GM12874 (cell line): ENCODE measurements at regions not wholly inside any gene's neighbourhood (a gene's known extent, or its start where the extent isn't known, plus 50 kb on each side); places are given as distances from the start of the nearest gene placed in this dataset.

ENCODE experiments used
- CTCF ChIP-seq: IDR thresholded peaks from 2 replicates; pipeline ENCODE4 v1.5.1; 2011; ENCODE audit warnings: low read depth, mild to moderate bottlenecking, control low read depth, low read length, moderate library complexity; ENCODE audit not compliant: insufficient read depth

GRCh38 chr4:81550388-81550859 is 78.7 kb upstream of the RASGEF1B start:
- TF ChIP-seq CTCF = no peak

- no peak for TF ChIP-seq CTCF
These were observed 78.3 kb upstream of the RASGEF1B start for GRCh38 chr4:81549984-81550383.

- no peak for TF ChIP-seq CTCF
These were observed 75.1 kb upstream of the RASGEF1B start for GRCh38 chr4:81546777-81547176.

GRCh38 chr4:81541161-81541945 is 69.6 kb upstream of the RASGEF1B start:
- no peak for TF ChIP-seq CTCF

- no peak for TF ChIP-seq CTCF
These were observed 67.2 kb upstream of the RASGEF1B start for GRCh38 chr4:81538716-81539427.

- TF ChIP-seq CTCF = no peak
These were observed 59.7 kb upstream of the RASGEF1B start for GRCh38 chr4:81531410-81531809.

GRCh38 chr4:81528979-81529378 is 57.3 kb upstream of the RASGEF1B start:
- no peak for TF ChIP-seq CTCF
